ENCODE measurements at regions not wholly inside any gene's neighbourhood (a gene's known extent, or its start where the extent isn't known, plus 50 kb on each side); places are given as distances from the start of the nearest gene placed in this dataset.
"Not testable (repeated sequence)": the region's sequence is repeated elsewhere in the genome, so short reads cannot be mapped to it uniquely, and the experiment has no call there.

- no peak for DNase-seq (ENCODE audit: low spot score)
Measured at GRCh38 chr5:63217422-63217821, 638.8 kb downstream of the LRRC70 start.

GRCh38 chr5:63213256-63213655, 634.6 kb downstream of the LRRC70 start:
- no peak for DNase-seq (ENCODE audit: low spot score)

GRCh38 chr5:63211448-63212132, 633.0 kb downstream of the LRRC70 start:
- DNase-seq (ENCODE audit: low spot score), result no peak

- no peak for DNase-seq (ENCODE audit: low spot score)
Measured at GRCh38 chr5:63205976-63206375, 627.4 kb downstream of the LRRC70 start.

GRCh38 chr5:63201738-63202137, 623.1 kb downstream of the LRRC70 start:
- no peak for DNase-seq (ENCODE audit: low spot score)

GRCh38 chr5:63194126-63194525, 615.5 kb downstream of the LRRC70 start:
- DNase-seq (ENCODE audit: low spot score), result no peak

- not testable (repeated sequence) for DNase-seq (ENCODE audit: low spot score)
Measured at GRCh38 chr5:63180190-63180589, 601.6 kb downstream of the LRRC70 start.

GRCh38 chr5:63175850-63176249, 597.2 kb downstream of the LRRC70 start:
- DNase-seq (ENCODE audit: low spot score), result no peak

- no peak for DNase-seq (ENCODE audit: low spot score)
Measured at GRCh38 chr5:63170486-63170885, 591.9 kb downstream of the LRRC70 start.

GRCh38 chr5:63164838-63165535, 586.4 kb downstream of the LRRC70 start:
- DNase-seq (ENCODE audit: low spot score), result no peak

- no peak for DNase-seq (ENCODE audit: low spot score)
Measured at GRCh38 chr5:63164339-63164738, 585.7 kb downstream of the LRRC70 start.

GRCh38 chr5:63155310-63155631, 576.7 kb downstream of the LRRC70 start:
- DNase-seq (ENCODE audit: low spot score), result peak; percentile 1

- no peak for DNase-seq (ENCODE audit: low spot score)
Measured at GRCh38 chr5:63154476-63155309, 576.1 kb downstream of the LRRC70 start.

- DNase-seq (ENCODE audit: low spot score), result no peak
Measured at GRCh38 chr5:63152871-63153270, 574.3 kb downstream of the LRRC70 start.

- no peak for DNase-seq (ENCODE audit: low spot score)
Measured at GRCh38 chr5:63145167-63145566, 566.5 kb downstream of the LRRC70 start.

GRCh38 chr5:63141591-63141990, 563.0 kb downstream of the LRRC70 start:
- DNase-seq (ENCODE audit: low spot score), result no peak

GRCh38 chr5:63135291-63135690, 556.7 kb downstream of the LRRC70 start:
- DNase-seq (ENCODE audit: low spot score), result no peak

GRCh38 chr5:63131626-63132285, 553.1 kb downstream of the LRRC70 start:
- no peak for DNase-seq (ENCODE audit: low spot score)

GRCh38 chr5:63128761-63129160, 550.1 kb downstream of the LRRC70 start:
- DNase-seq (ENCODE audit: low spot score), result no peak

- DNase-seq (ENCODE audit: low spot score), result no peak
Measured at GRCh38 chr5:63128018-63128417, 549.4 kb downstream of the LRRC70 start.

GRCh38 chr5:63127054-63127453, 548.4 kb downstream of the LRRC70 start:
- DNase-seq (ENCODE audit: low spot score), result no peak

- DNase-seq (ENCODE audit: low spot score), result peak; percentile 9
Measured at GRCh38 chr5:63125862-63126261, 547.2 kb downstream of the LRRC70 start.

Measured in umbilical cord (tissue), 1 donor.